ENCODE measurements at regions not wholly inside any gene's neighbourhood (a gene's known extent, or its start where the extent isn't known, plus 50 kb on each side); places are given as distances from the start of the nearest gene placed in this dataset.

GRCh38 chr2:118489712-118490299 lies 357.6 kb downstream of the EN1 start:
- intact Hi-C loops (cut with DNase I) = no loop called here
- WGBS = 67% methylated on average over 6 of the region's 6 CpGs
- Histone ChIP-seq H3K4me1 (no peaks in the 10 kb centered on the region), H3K36me3 (no peaks in the 10 kb centered on the region), H3K4me3 (no peak overlapping the region), H3K27ac (replicated peaks in 1 of 4) (no peak overlapping the region), H3K9me3 (peaks cover 0 to 7% (median 6%) of the 10 kb centered on the region in 4 donors), H3K27me3 (peaks cover 0 to 16% (median 0%) of the 10 kb centered on the region in 4 donors)
- no peak for TF ChIP-seq CTCF (IDR thresholded peaks at IDR 0.05)
- TF ChIP-seq POLR2AphosphoS5 (IDR thresholded peaks at IDR 0.05) = no peak
- TF ChIP-seq EP300 (IDR thresholded peaks at IDR 0.05) = no peak
- TF ChIP-seq POLR2A (IDR thresholded peaks at IDR 0.05; ENCODE audit: low read depth) = no peak
- peak; percentile 45 for DNase-seq (ENCODE audit: extremely low spot score)

- no peaks in the 10 kb centered on the region for H3K9me3 ChIP-seq
- H3K4me1 ChIP-seq = no peaks in the 10 kb centered on the region
- H3K27me3 ChIP-seq = peaks cover 0 to 27% (median 0%) of the 10 kb centered on the region in 4 donors
- DNase-seq (ENCODE audit: extremely low spot score) = no peak
- intact Hi-C loops (cut with DNase I) = no loop called here
- no peaks in the 10 kb centered on the region for H3K36me3 ChIP-seq
- no peak for TF ChIP-seq POLR2AphosphoS5 (IDR thresholded peaks at IDR 0.05)
- TF ChIP-seq POLR2A (IDR thresholded peaks at IDR 0.05; ENCODE audit: low read depth) = no peak
- no peak for TF ChIP-seq EP300 (IDR thresholded peaks at IDR 0.05)
- TF ChIP-seq CTCF (IDR thresholded peaks at IDR 0.05) = no peak
- H3K27ac ChIP-seq (replicated peaks in 1 of 4) = no peak overlapping the region
- WGBS = 37% methylated on average over 1 of the region's 1 CpG
- no peak overlapping the region for H3K4me3 ChIP-seq
These were observed 366.1 kb downstream of the EN1 start for GRCh38 chr2:118481299-118481698.

GRCh38 chr2:118479020-118479419 lies 368.4 kb downstream of the EN1 start:
- WGBS = 87% methylated on average over 5 of the region's 5 CpGs
- no peaks in the 10 kb centered on the region for H3K36me3 ChIP-seq
- no peak overlapping the region for H3K4me3 ChIP-seq
- no peaks in the 10 kb centered on the region for H3K9me3 ChIP-seq
- no peak for DNase-seq (ENCODE audit: extremely low spot score)
- intact Hi-C loops (cut with DNase I) = no loop called here
- H3K4me1 ChIP-seq = no peaks in the 10 kb centered on the region
- H3K27ac ChIP-seq (replicated peaks in 1 of 4) = no peak overlapping the region
- TF ChIP-seq POLR2A (IDR thresholded peaks at IDR 0.05; ENCODE audit: low read depth) (no peak), EP300 (IDR thresholded peaks at IDR 0.05) (no peak), CTCF (IDR thresholded peaks at IDR 0.05) (no peak), POLR2AphosphoS5 (IDR thresholded peaks at IDR 0.05) (no peak)
- peaks cover 0 to 32% (median 0%) of the 10 kb centered on the region in 4 donors for H3K27me3 ChIP-seq

GRCh38 chr2:118477111-118477862 lies 370.2 kb downstream of the EN1 start:
- 52% methylated on average over 8 of the region's 8 CpGs for WGBS
- H3K4me3 ChIP-seq = no peak overlapping the region

More at GRCh38 chr2:118477111-118477862, 370.2 kb downstream of the EN1 start:
- Histone ChIP-seq H3K27ac (replicated peaks in 1 of 4) (no peak overlapping the region), H3K36me3 (no peaks in the 10 kb centered on the region), H3K4me1 (no peaks in the 10 kb centered on the region), H3K9me3 (no peaks in the 10 kb centered on the region), H3K27me3 (peaks cover 0 to 40% (median 0%) of the 10 kb centered on the region in 4 donors)
- peak; percentile 75 for DNase-seq (ENCODE audit: extremely low spot score)
- no peak for TF ChIP-seq CTCF (IDR thresholded peaks at IDR 0.05)
- TF ChIP-seq EP300 (IDR thresholded peaks at IDR 0.05) = no peak
- TF ChIP-seq POLR2A (IDR thresholded peaks at IDR 0.05; ENCODE audit: low read depth) = no peak
- TF ChIP-seq POLR2AphosphoS5 (IDR thresholded peaks at IDR 0.05) = no peak
- intact Hi-C loops (cut with DNase I) = no loop called here

Data from esophagus muscularis mucosa (tissue), 4 donors.